B cell (primary cell): ENCODE measurements at regions not wholly inside any gene's neighbourhood (a gene's known extent, or its start where the extent isn't known, plus 50 kb on each side); places are given as distances from the start of the nearest gene placed in this dataset.

Experiments
- ATAC-seq: fragments of 200-7000 bp; cut with Tn5 transposase; one replicate; pipeline ENCODE4 v1.10.0; 2021; ENCODE audit warnings: low read depth, mild to moderate bottlenecking, moderate number of reproducible peaks, moderate library complexity
- CTCF ChIA-PET: fragments of 350-600 bp; sonication (Branson Sonifier 250); formaldehyde crosslinking; loops from one replicate; lab custom pipeline; 2021; ENCODE audit warnings: antibody characterized with exemption, inconsistent platforms; lab: Charles Lee
- POLR2A ChIA-PET: fragments of 350-600 bp; sonication (Branson Sonifier 250); formaldehyde crosslinking; loops from one replicate; lab custom pipeline; 2021; ENCODE audit warnings: antibody characterized with exemption; lab: Charles Lee
- DNase-seq: peaks from one replicate; pipeline ENCODE4 v3.0.0; 2013
- H2AFZ ChIP-seq: 2 replicates; pipeline ENCODE4 v1.6.1; 2012; ENCODE audit warnings: mild to moderate bottlenecking, low read depth, low read length; ENCODE audit not compliant: insufficient read depth, poor library complexity, severe bottlenecking
- H3K27ac ChIP-seq, 2 donors: 1 replicate in 1 of 2; 2 replicates in 1 of 2; pipeline ENCODE4 v1.5.1; 2012 to 2013; ENCODE audit warnings: low read length in 2 of 2, mild to moderate bottlenecking in 2 of 2, moderate library complexity in 1 of 2
- H3K27me3 ChIP-seq, 4 experiments: fragments of 200-600 bp in 1 of 4; sonication (generic) in 1 of 4; replicated peaks in 1 of 4; 1 replicate in 2 of 4; 2 replicates in 2 of 4; pipeline versions ENCODE4 v1.6.1 to v1.7.0; 2013 to 2016; ENCODE audit warnings: low read length in 3 of 4, mild to moderate bottlenecking in 2 of 4, mixed read lengths in 1 of 4, moderate library complexity in 1 of 4; ENCODE audit not compliant: insufficient read depth in 4 of 4, control insufficient read depth in 3 of 4; ENCODE audit errors: control extremely low read depth in 1 of 4
- H3K36me3 ChIP-seq, 2 experiments: replicated peaks in 1 of 2; 1 replicate in 1 of 2; 2 replicates in 1 of 2; pipeline versions ENCODE4 v1.6.1 to v1.7.1; 2013; ENCODE audit warnings: low read length in 1 of 2; ENCODE audit not compliant: insufficient read depth in 2 of 2, control insufficient read depth in 1 of 2; ENCODE audit errors: control extremely low read depth in 1 of 2, extremely low read depth in 1 of 2
- H3K4me1 ChIP-seq, 2 donors: fragments of 200-600 bp in 1 of 2; sonication (generic) in 1 of 2; 1 replicate in 1 of 2; 2 replicates in 1 of 2; pipeline versions ENCODE4 v1.5.1 to v1.6.1; 2013 to 2017; ENCODE audit warnings: low read length in 2 of 2; ENCODE audit not compliant: control insufficient read depth in 2 of 2, insufficient read depth in 2 of 2
- H3K4me2 ChIP-seq: replicated peaks from 2 replicates; pipeline ENCODE3; 2012; ENCODE audit warnings: mild to moderate bottlenecking, low read depth, low read length; ENCODE audit not compliant: poor library complexity, severe bottlenecking
- H3K4me3 ChIP-seq, 5 experiments: fragments of 200-600 bp in 1 of 5; sonication (generic) in 1 of 5; 1 replicate in 3 of 5; 2 replicates in 2 of 5; pipeline versions ENCODE4 v1.5.1 to v1.7.0; 2011 to 2016; ENCODE audit warnings: low read length in 4 of 5, mild to moderate bottlenecking in 4 of 5, low read depth in 2 of 5, control low read depth in 1 of 5, moderate library complexity in 1 of 5; ENCODE audit not compliant: insufficient read depth in 1 of 5; ENCODE audit errors: control extremely low read depth in 1 of 5, extremely low read depth in 1 of 5
- H3K79me2 ChIP-seq: fragments of 200-600 bp; sonication (generic); one replicate; pipeline ENCODE4 v1.6.0; 2016; ENCODE audit warnings: low read length; ENCODE audit not compliant: control insufficient read depth, insufficient read depth
- H3K9ac ChIP-seq: fragments of 200-600 bp; sonication (generic); 2 replicates; pipeline ENCODE4 v1.6.1; 2017; ENCODE audit warnings: mild to moderate bottlenecking, low read length, moderate library complexity
- H3K9me3 ChIP-seq, 3 donors: one replicate each; pipeline versions ENCODE4 v1.6.1 to v1.7.1; 2013; ENCODE audit warnings: low read length in 2 of 3; ENCODE audit not compliant: control insufficient read depth in 2 of 3, insufficient read depth in 1 of 3; ENCODE audit errors: control extremely low read depth in 1 of 3
- H4K20me1 ChIP-seq: 2 replicates; pipeline ENCODE4 v1.6.0; 2012; ENCODE audit warnings: mild to moderate bottlenecking, low read length; ENCODE audit not compliant: insufficient read depth, control insufficient read depth, poor library complexity, severe bottlenecking
- H3K27ac Mint-ChIP-seq: one replicate; pipeline ENCODE4 v1.8.0; 2021; ENCODE audit warnings: mixed read lengths
- H3K27me3 Mint-ChIP-seq: one replicate; pipeline ENCODE4 v1.8.0; 2021; ENCODE audit warnings: mixed read lengths
- H3K4me1 Mint-ChIP-seq: one replicate; pipeline ENCODE4 v1.8.0; 2021; ENCODE audit warnings: mixed read lengths
- H3K4me3 Mint-ChIP-seq: one replicate; pipeline ENCODE4 v1.8.0; 2021; ENCODE audit warnings: mixed read lengths
- H3K9me3 Mint-ChIP-seq: one replicate; pipeline ENCODE4 v1.8.0; 2022; ENCODE audit warnings: mixed read lengths; ENCODE audit not compliant: insufficient read depth
- CTCF ChIP-seq: fragments of 200-600 bp; IDR thresholded peaks from one replicate; pipeline ENCODE4 v1.8.0; 2022; ENCODE audit warnings: antibody characterized with exemption, mild to moderate bottlenecking
- EZH2 ChIP-seq: IDR thresholded peaks from 2 replicates; pipeline ENCODE4 v1.6.1; 2012; ENCODE audit warnings: borderline replicate concordance, low read depth, mild to moderate bottlenecking, moderate library complexity, low read length; ENCODE audit not compliant: insufficient read depth, poor library complexity, severe bottlenecking
- WGBS: methylation state at CpG from one replicate; pipeline ENCODE4 v1.1.5; 2013; ENCODE audit warnings: missing lambda C conversion rate; ENCODE audit not compliant: insufficient coverage; 5-methylcytosine and 5-hydroxymethylcytosine counted together
- intact Hi-C: fragments of 100-400 bp; cut with micrococcal nuclease; formaldehyde crosslinking; loops from one replicate; pipeline ENCODE4 v1.10.0; 2022

- ATAC-seq, result no peak
- H3K36me3 ChIP-seq, result no peaks in the 10 kb centered on the region
- no CpG with 5 or more reads among the region's 2 CpGs for WGBS
- no peaks in the 10 kb centered on the region for H4K20me1 ChIP-seq
- no peaks in the 10 kb centered on the region for H3K79me2 ChIP-seq
- H3K9me3 ChIP-seq, result no peaks in the 10 kb centered on the region
- ChIA-PET POLR2A (no interaction called here), CTCF (interaction anchor here (0.8 to 7.9 kb wide), 11 partner anchors 9 to 526 kb away, joined by 3 to 145 read pairs (median 4); no protein-coding TSS in a partner anchor)
- H3K9ac ChIP-seq, result no peak overlapping the region
- H3K27me3 ChIP-seq, result peaks cover 0 to 11% (median 1%) of the 10 kb centered on the region in 4 experiments
- Mint-ChIP-seq H3K4me1 (peaks cover 3% of the 10 kb centered on the region), H3K27ac (no peak overlapping the region), H3K27me3 (peaks cover 50% of the 10 kb centered on the region), H3K4me3 (no peak overlapping the region), H3K9me3 (no peaks in the 10 kb centered on the region)
- peaks cover 0 to 6% of the 10 kb centered on the region in 2 donors for H3K4me1 ChIP-seq
- TF ChIP-seq CTCF, result no peak
- TF ChIP-seq EZH2, result no peak
- no peak overlapping the region for H3K4me2 ChIP-seq
- no peak overlapping the region for H2AFZ ChIP-seq
- no peak for DNase-seq
- H3K27ac ChIP-seq, result no peak overlapping the region
- H3K4me3 ChIP-seq, result no peak overlapping the region
- intact Hi-C loops, result loop anchor here (1.0 to 5.0 kb wide), 2 partner anchors 422 to 650 kb away; no protein-coding TSS in a partner anchor
Measured at GRCh38 chr14:25132094-25132493, 82.1 kb upstream of the STXBP6 start.

DNA sequence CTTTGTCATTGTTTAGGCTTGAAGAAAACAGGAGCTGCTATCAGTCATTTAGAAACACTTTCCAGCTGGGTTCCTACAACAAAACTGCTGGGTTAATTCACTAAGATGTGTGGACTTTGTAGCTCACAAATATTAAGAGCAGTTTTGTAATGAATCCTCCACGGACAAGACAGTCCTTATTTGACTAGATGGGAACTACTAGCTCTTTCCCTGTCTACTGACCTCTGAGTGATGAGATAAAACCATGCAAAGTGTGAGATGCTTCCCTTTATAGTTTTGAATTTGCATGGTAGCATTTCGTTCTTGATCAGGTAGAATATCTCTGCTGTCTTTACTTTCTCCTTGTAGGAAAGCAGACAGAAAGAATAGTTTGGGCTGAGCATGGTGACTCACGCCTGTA, 72.9 kb upstream of the STXBP6 start:
- H3K79me2 ChIP-seq, result no peaks in the 10 kb centered on the region
- CTCF ChIA-PET, result interaction anchor here (2.0 kb wide), 1 partner anchor 10 kb away, joined by 11 read pairs; no protein-coding TSS in a partner anchor
- TF ChIP-seq CTCF (no peak), EZH2 (no peak)
- H3K9me3 Mint-ChIP-seq, result no peaks in the 10 kb centered on the region
- H3K4me1 Mint-ChIP-seq, result no peaks in the 10 kb centered on the region
- no peak overlapping the region for H2AFZ ChIP-seq
- no peaks in the 10 kb centered on the region for H4K20me1 ChIP-seq
- POLR2A ChIA-PET, result no interaction called here
- no peak for ATAC-seq
- no peak overlapping the region for H3K9ac ChIP-seq
- H3K4me2 ChIP-seq, result no peak overlapping the region
- no peaks in the 10 kb centered on the region for H3K4me1 ChIP-seq
- H3K27ac Mint-ChIP-seq, result no peak overlapping the region
- H3K36me3 ChIP-seq, result no peaks in the 10 kb centered on the region
- no peak overlapping the region for H3K4me3 Mint-ChIP-seq
- DNase-seq, result no peak
- intact Hi-C loops, result no loop called here
- H3K4me3 ChIP-seq, result no peak overlapping the region
- H3K27me3 Mint-ChIP-seq, result peaks cover 9% of the 10 kb centered on the region
- WGBS, result no CpG with 5 or more reads among the region's 3 CpGs
- H3K27ac ChIP-seq, result no peak overlapping the region
- H3K27me3 ChIP-seq, result peaks cover 0 to 2% (median 0%) of the 10 kb centered on the region in 4 experiments
- no peaks in the 10 kb centered on the region for H3K9me3 ChIP-seq
